Muscle of arm (tissue), 1 donor: ENCODE measurements at regions not wholly inside any gene's neighbourhood (a gene's known extent, or its start where the extent isn't known, plus 50 kb on each side); places are given as distances from the start of the nearest gene placed in this dataset.

ENCODE experiments used
- DNase-seq: peaks from one replicate; pipeline ENCODE4 v3.0.0-alpha.2; 2013

GRCh38 chr2:239537633-239538356 is 137.0 kb upstream of the HDAC4 start:
- no peak for DNase-seq

GRCh38 chr2:239536186-239536585 is 135.4 kb upstream of the HDAC4 start:
- no peak for DNase-seq

- no peak for DNase-seq
Observed at GRCh38 chr2:239535413-239536144, 134.8 kb upstream of the HDAC4 start.

- DNase-seq, result no peak
Observed at GRCh38 chr2:239534581-239535412, 134.0 kb upstream of the HDAC4 start.

GRCh38 chr2:239533569-239534316 is 132.9 kb upstream of the HDAC4 start:
- DNase-seq, result peak; percentile 83

- DNase-seq, result peak; percentile 41
Observed at GRCh38 chr2:239532859-239533258, 132.0 kb upstream of the HDAC4 start.

- no peak for DNase-seq
Observed at GRCh38 chr2:239532250-239532649, 131.4 kb upstream of the HDAC4 start.

GRCh38 chr2:239531456-239532241 is 130.8 kb upstream of the HDAC4 start:
- DNase-seq, result no peak

GRCh38 chr2:239530749-239531316 is 130.0 kb upstream of the HDAC4 start:
- no peak for DNase-seq

- no peak for DNase-seq
Observed at GRCh38 chr2:239529313-239530015, 128.6 kb upstream of the HDAC4 start.

- no peak for DNase-seq
Observed at GRCh38 chr2:239528883-239529282, 128.1 kb upstream of the HDAC4 start.

- DNase-seq, result no peak
Observed at GRCh38 chr2:239528146-239528545, 127.3 kb upstream of the HDAC4 start.

GRCh38 chr2:239526666-239527415 is 126.0 kb upstream of the HDAC4 start:
- DNase-seq, result no peak

GRCh38 chr2:239526038-239526437 is 125.2 kb upstream of the HDAC4 start:
- no peak for DNase-seq

- no peak for DNase-seq
Observed at GRCh38 chr2:239523954-239524330, 123.1 kb upstream of the HDAC4 start.

GRCh38 chr2:239523147-239523953 is 122.5 kb upstream of the HDAC4 start:
- DNase-seq, result no peak

GRCh38 chr2:239522740-239523119 is 121.9 kb upstream of the HDAC4 start:
- DNase-seq, result no peak

GRCh38 chr2:239522002-239522739 is 121.4 kb upstream of the HDAC4 start:
- no peak for DNase-seq
